Thyroid gland (tissue), 4 donors: ENCODE measurements at regions not wholly inside any gene's neighbourhood (a gene's known extent, or its start where the extent isn't known, plus 50 kb on each side); places are given as distances from the start of the nearest gene placed in this dataset.

ENCODE experiments used
- DNase-seq, 2 donors: peaks; one replicate each; pipeline ENCODE4 v3.0.0-alpha.2; 2019
- H3K27ac ChIP-seq, 3 donors: fragments of 200-600 bp; sonication (generic); 1 replicate in 2 of 3; 2 replicates in 1 of 3; pipeline ENCODE4 v1.5.1; 2016 to 2019; ENCODE audit warnings: mild to moderate bottlenecking in 1 of 3, moderate library complexity in 1 of 3
- H3K27me3 ChIP-seq: fragments of 200-600 bp; sonication (generic); one replicate; pipeline ENCODE4 v1.5.1; 2019
- H3K36me3 ChIP-seq, 2 donors: fragments of 200-600 bp; sonication (generic); one replicate each; pipeline ENCODE4 v1.5.1; 2016 to 2019
- H3K4me1 ChIP-seq, 2 donors: fragments of 200-600 bp; sonication (generic); one replicate each; pipeline ENCODE4 v1.5.1; 2017 to 2019
- H3K4me3 ChIP-seq, 3 donors: fragments of 200-600 bp; sonication (generic); replicated peaks in 1 of 3; 1 replicate in 2 of 3; 2 replicates in 1 of 3; pipeline ENCODE4 v1.5.1; 2016; ENCODE audit warnings: mild to moderate bottlenecking in 1 of 3
- H3K9me3 ChIP-seq: fragments of 200-600 bp; sonication (generic); one replicate; pipeline ENCODE4 v1.5.1; 2017
- CTCF ChIP-seq, 6 experiments: fragments of 200-600 bp in 3 of 6; fragments of 450-650 bp in 3 of 6; sonication (generic) in 3 of 6; IDR thresholded peaks; one replicate each; pipeline ENCODE4 v1.5.1; 2016 to 2019; ENCODE audit warnings: antibody characterized with exemption in 6 of 6, mild to moderate bottlenecking in 2 of 6, inconsistent platforms in 1 of 6, moderate library complexity in 1 of 6
- POLR2A ChIP-seq, 2 donors: fragments of 450-650 bp; IDR thresholded peaks; one replicate each; pipeline ENCODE4 v1.6.1; 2017; ENCODE audit warnings: antibody characterized with exemption in 2 of 2, mild to moderate bottlenecking in 2 of 2, moderate library complexity in 1 of 2
- WGBS, 2 donors: methylation state at CpG; one replicate each; pipeline ENCODE4 v1.1.5; 2017; 5-methylcytosine and 5-hydroxymethylcytosine counted together
- intact Hi-C: fragments of 100-400 bp; cut with DNase I; formaldehyde crosslinking; loops from one replicate; pipeline ENCODE4 v1.15.1; 2023

GRCh38 chr2:165016772-165017411 is 61.6 kb upstream of the SLC38A11 start:
- H3K9me3 ChIP-seq = no peaks in the 10 kb centered on the region
- H3K36me3 ChIP-seq = no peaks in the 10 kb centered on the region
- peak; percentile 14 to 28 for DNase-seq
- 31 to 32% methylated on average over 15 of the region's 15 CpGs for WGBS, 2 donors
- intact Hi-C loops = loop anchor here (10.0 kb wide), 1 partner anchor 278 kb away; no protein-coding TSS in a partner anchor
- H3K27me3 ChIP-seq = no peaks in the 10 kb centered on the region
- no peak overlapping the region for H3K4me3 ChIP-seq
- no peak overlapping the region for H3K27ac ChIP-seq
- TF ChIP-seq POLR2A (IDR thresholded peaks at IDR 0.05) (no peak), CTCF (IDR thresholded peaks at IDR 0.05) (peak in 4 of 6 experiments; percentile 20 to 56 (median 28))
- H3K4me1 ChIP-seq = no peaks in the 10 kb centered on the region

GRCh38 chr2:165015052-165015642 is 59.8 kb upstream of the SLC38A11 start:
- peak; percentile 45 to 88 (median 62) for TF ChIP-seq CTCF (IDR thresholded peaks at IDR 0.05)
- no peak for TF ChIP-seq POLR2A (IDR thresholded peaks at IDR 0.05)
- DNase-seq = peak; percentile 61 to 74
- intact Hi-C loops = loop anchor here (10.0 kb wide), 1 partner anchor 280 kb away; no protein-coding TSS in a partner anchor

GRCh38 chr2:165013944-165014619 is 58.8 kb upstream of the SLC38A11 start:
- H3K27ac ChIP-seq = no peak overlapping the region
- no peak overlapping the region for H3K4me3 ChIP-seq
- no peaks in the 10 kb centered on the region for H3K4me1 ChIP-seq
- H3K27me3 ChIP-seq = no peaks in the 10 kb centered on the region
- WGBS, 2 donors = 71 to 73% methylated on average over 1 of the region's 1 CpG
- intact Hi-C loops = loop anchor here (10.0 kb wide), 1 partner anchor 281 kb away; no protein-coding TSS in a partner anchor
- no peak for TF ChIP-seq CTCF (IDR thresholded peaks at IDR 0.05)
- TF ChIP-seq POLR2A (IDR thresholded peaks at IDR 0.05) = no peak
- no peaks in the 10 kb centered on the region for H3K36me3 ChIP-seq
- H3K9me3 ChIP-seq = no peaks in the 10 kb centered on the region
- no peak for DNase-seq

More at GRCh38 chr2:165015052-165015642, 59.8 kb upstream of the SLC38A11 start:
- H3K27me3 ChIP-seq = no peaks in the 10 kb centered on the region
- no peaks in the 10 kb centered on the region for H3K9me3 ChIP-seq
- H3K36me3 ChIP-seq = no peaks in the 10 kb centered on the region
- H3K4me3 ChIP-seq = no peak overlapping the region
- H3K4me1 ChIP-seq = no peaks in the 10 kb centered on the region
- WGBS, 2 donors = 18 to 20% methylated on average over 4 of the region's 4 CpGs
- H3K27ac ChIP-seq = no peak overlapping the region

GRCh38 chr2:165011199-165011598 is 55.9 kb upstream of the SLC38A11 start:
- Histone ChIP-seq H3K36me3 (no peaks in the 10 kb centered on the region), H3K4me3 (no peak overlapping the region), H3K4me1 (no peaks in the 10 kb centered on the region), H3K27ac (no peak overlapping the region), H3K27me3 (no peaks in the 10 kb centered on the region), H3K9me3 (no peaks in the 10 kb centered on the region)
- no peak for DNase-seq
- intact Hi-C loops = loop anchor here (10.0 kb wide), 1 partner anchor 284 kb away; no protein-coding TSS in a partner anchor
- 63 to 66% methylated on average over 2 of the region's 2 CpGs for WGBS, 2 donors
- no peak for TF ChIP-seq POLR2A (IDR thresholded peaks at IDR 0.05)
- no peak for TF ChIP-seq CTCF (IDR thresholded peaks at IDR 0.05)
